ENCODE measurements at regions not wholly inside any gene's neighbourhood (a gene's known extent, or its start where the extent isn't known, plus 50 kb on each side); places are given as distances from the start of the nearest gene placed in this dataset.

- H3K4me2 ChIP-seq (ENCODE audit: low read length) = no peak overlapping the region
- no peak for DNase-seq (ENCODE audit: low read depth, low spot score)
- H3K79me2 ChIP-seq (ENCODE audit: insufficient read depth, low read length) = no peaks in the 10 kb centered on the region
- no peak for ATAC-seq
- no peak for TF ChIP-seq SP1 (IDR thresholded peaks at IDR 0.05; ENCODE audit: low read depth)
- TF ChIP-seq SRF (IDR thresholded peaks at IDR 0.05; ENCODE audit: low read depth) = no peak
- TF ChIP-seq ZBTB33 (IDR thresholded peaks at IDR 0.05; ENCODE audit: extremely low read depth, insufficient replicate concordance, low read length) = no peak
- no peak for TF ChIP-seq JUND (IDR thresholded peaks at IDR 0.05)
- no peak for TF ChIP-seq EZH2phosphoT487 (IDR thresholded peaks at IDR 0.05; ENCODE audit: borderline replicate concordance)
- TF ChIP-seq EZH2 (IDR thresholded peaks at IDR 0.05) = no peak
- no peak for TF ChIP-seq REST (IDR thresholded peaks at IDR 0.05; ENCODE audit: low read depth)
- no peak for TF ChIP-seq POLR2AphosphoS5 (IDR thresholded peaks at IDR 0.05; ENCODE audit: low read depth, low read length)
- no peak for TF ChIP-seq CBX3 (IDR thresholded peaks at IDR 0.05; ENCODE audit: low read depth)
- H3K4me3 ChIP-seq (replicated peaks in 1 of 2; ENCODE audit: low read depth in 1 of 2, low read length in 2 of 2) = no peak overlapping the region
- ChIA-PET RAD21 (ENCODE audit: low non-redundant PET in 1 of 2, low total read pairs in 2 of 2, uncharacterized antibody in 2 of 2, unreplicated experiment in 2 of 2) (no interaction called here), CTCF (no interaction called here), POLR2A (no interaction called here)
- no peak overlapping the region for H2AFZ ChIP-seq (ENCODE audit: low read depth, low read length, poor library complexity, severe bottlenecking)
- H3K36me3 ChIP-seq (ENCODE audit: control insufficient read depth in 1 of 2, insufficient read depth in 2 of 2, low read length in 2 of 2) = no peaks in the 10 kb centered on the region
- H3K27me3 ChIP-seq (ENCODE audit: insufficient read depth, low read length) = no peaks in the 10 kb centered on the region
- no peak overlapping the region for H3K9ac ChIP-seq (ENCODE audit: low read length)
- no peak overlapping the region for H3K27ac ChIP-seq (ENCODE audit: low read depth, low read length)
- no peaks in the 10 kb centered on the region for H3K9me2 ChIP-seq (ENCODE audit: insufficient read depth)
- peaks cover 0 to 5% of the 10 kb centered on the region in 2 experiments; a peak in 2 of 4 replicates for H3K9me3 ChIP-seq (ENCODE audit: control insufficient read depth in 1 of 2, insufficient read depth in 1 of 2, low read depth in 1 of 2, low read length in 2 of 2)
- H3K4me1 ChIP-seq (ENCODE audit: control insufficient read depth in 1 of 2, insufficient read depth in 2 of 2, low read length in 2 of 2) = no peaks in the 10 kb centered on the region
- H4K20me1 ChIP-seq (ENCODE audit: insufficient read depth) = no peaks in the 10 kb centered on the region
- no TSS peak for BruUV-seq (replicated peaks)
- intact Hi-C loops (cut with micrococcal nuclease) = no loop called here
These were observed 334.2 kb downstream of the IRX2 start for GRCh38 chr5:2417301-2417700.

Measured in HCT116 (cell line).